GM18519 (cell line): ENCODE measurements at regions not wholly inside any gene's neighbourhood (a gene's known extent, or its start where the extent isn't known, plus 50 kb on each side); places are given as distances from the start of the nearest gene placed in this dataset.

Experiments used
- ATAC-seq: cut with Tn5 transposase; IDR thresholded peaks from one replicate; pipeline ENCODE4 v1.9.1; 2021; ENCODE audit warnings: mild to moderate bottlenecking, moderate library complexity; ENCODE audit not compliant: unreplicated experiment, low FRiP score

DNA sequence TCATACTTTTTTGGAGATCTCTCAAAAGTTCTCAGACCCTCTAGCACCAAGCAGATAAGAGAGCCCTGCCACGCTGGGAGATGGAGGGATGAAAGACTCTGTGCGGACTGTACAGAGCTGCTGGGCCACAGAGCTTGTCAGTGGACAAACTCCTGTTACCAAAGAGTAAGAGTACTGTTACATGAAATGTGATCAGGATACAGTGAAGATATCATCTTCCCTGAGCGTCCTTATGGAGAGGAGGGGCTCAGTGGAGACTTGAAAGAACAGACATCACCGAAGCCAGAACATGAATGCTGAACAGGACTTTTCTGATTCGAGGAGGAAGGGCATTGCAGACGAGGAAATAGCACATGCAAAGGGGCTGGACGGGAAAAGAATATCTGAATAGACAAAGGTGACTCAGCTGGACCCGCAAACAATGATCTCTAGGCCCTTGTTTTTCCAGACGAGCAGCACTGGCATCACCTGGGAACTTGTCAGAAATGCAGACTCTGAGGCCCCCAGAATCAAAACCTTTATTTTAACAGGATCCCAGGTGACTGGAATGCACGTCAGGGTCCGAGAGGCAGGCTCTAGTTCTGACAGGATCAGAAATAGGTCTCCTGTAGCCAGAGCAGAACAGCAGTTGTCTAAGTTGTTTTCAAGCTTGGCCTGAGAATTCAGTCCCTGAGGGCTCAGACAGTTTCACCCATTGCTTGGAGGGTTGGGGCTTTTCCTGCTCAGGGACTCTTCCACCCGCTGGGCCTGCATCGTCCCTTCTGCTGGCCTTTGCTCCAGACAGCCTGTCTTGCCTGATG lies 277.9 kb downstream of the RPLP1 start:
- no peak for ATAC-seq

DNA sequence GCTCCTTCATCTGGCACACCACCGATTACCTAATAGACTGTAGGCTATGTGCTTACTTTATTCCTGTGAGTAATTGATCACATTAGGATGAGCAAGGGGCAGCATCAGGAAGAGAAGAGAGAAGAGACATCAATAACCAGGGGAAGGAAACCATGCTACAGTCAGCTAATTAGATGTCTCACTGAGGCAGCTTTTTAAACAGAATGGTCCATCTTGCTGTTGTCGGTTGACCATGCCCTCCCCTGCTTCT lies 278.4 kb downstream of the RPLP1 start:
- ATAC-seq = no peak

DNA sequence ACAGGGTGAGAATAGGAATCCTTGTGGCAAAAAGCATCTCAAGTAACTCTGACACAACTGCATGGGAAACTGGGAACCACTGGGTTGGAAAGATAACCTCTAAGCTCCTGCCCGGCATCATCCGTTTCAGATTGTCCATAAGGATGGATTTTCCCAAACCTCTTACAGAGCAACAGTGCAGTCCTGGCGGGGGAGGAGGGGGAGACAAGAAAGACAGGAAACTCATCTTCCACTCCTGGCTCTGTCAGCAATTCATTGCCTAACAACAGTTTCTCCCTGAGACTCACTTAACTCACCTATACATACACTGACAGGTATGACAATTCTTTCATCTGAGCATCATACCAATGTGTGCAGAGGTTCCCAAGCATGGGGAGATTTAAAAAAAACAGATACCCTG lies 279.0 kb downstream of the RPLP1 start:
- ATAC-seq = no peak

DNA sequence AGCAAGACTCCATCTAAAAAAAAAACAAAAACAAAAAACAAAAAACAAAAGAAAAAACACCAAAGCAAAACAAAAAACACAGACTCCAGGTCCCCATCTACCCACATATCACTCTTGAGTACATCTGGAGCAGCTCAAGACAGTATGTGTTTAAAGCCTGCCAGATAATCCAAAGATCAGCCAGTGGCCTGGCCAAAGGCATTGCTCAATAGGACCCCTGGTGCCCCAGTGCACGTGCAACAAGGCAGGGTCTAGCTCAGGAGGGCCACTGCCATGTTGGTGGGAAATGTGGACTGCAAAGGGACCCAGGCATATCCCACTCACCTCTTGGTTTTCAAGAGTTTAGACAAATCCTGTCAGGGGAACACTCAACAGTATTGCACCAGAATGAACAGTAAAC lies 279.5 kb downstream of the RPLP1 start:
- ATAC-seq = no peak

- no peak for ATAC-seq
These were observed 282.1 kb downstream of the RPLP1 start for GRCh38 chr15:69734699-69735098.

DNA sequence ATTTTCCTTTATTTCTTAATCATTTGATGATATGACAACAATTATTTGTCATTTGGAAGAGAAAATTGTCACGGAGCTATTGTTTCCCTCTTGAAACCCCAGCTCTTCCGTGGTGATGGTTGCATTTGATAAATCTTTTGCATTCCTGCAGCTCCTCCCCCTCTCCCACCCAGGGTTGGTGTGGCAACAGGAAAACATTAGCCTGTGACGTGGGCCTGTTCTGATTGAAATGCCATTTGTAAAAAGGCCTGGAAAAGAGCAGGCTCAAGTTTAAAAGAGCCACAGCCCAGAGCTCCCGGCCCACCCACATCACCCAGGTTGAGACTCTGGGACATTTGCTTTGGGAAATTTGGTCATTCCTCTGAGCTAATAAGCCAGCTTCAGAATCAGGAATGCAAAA lies 282.5 kb downstream of the RPLP1 start:
- no peak for ATAC-seq

DNA sequence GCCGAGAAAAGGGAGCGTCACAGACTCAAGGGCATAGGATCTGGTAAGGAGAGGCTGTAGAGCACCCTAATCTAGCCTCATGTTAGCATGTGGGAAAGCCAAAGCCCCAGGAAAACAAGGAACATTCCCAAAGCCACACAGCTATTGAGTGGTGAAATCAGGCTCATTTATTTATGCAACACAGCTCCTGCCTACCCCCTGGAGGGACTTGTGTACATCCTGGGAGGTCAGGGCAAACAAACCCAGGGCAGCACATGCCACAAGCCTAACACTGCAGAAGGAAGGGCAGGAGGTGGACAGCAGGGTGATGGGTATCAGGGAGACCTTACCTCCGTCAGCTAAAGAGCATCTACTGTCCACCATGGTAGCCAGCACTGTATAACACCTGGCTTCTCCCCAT lies 283.5 kb downstream of the RPLP1 start:
- ATAC-seq = no peak

DNA sequence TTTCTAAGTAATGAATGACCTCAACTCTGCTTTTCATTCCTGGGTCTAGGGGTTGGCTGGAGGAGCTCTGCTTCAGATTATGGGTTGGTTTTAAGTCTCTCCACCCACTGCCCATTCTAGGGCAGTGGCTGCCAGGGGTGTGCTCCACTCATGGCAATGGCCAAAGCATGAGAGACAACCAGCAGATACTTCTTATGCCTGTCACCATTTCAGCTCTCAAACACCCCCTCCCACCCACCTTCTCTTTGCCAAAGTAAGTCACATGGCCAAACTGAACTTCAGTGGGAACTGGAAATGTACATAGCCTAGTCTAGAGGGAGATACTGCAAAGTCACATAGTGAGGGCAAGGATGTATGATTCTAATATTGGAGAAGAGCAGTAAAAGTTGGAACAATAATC lies 285.3 kb downstream of the RPLP1 start:
- no peak for ATAC-seq

DNA sequence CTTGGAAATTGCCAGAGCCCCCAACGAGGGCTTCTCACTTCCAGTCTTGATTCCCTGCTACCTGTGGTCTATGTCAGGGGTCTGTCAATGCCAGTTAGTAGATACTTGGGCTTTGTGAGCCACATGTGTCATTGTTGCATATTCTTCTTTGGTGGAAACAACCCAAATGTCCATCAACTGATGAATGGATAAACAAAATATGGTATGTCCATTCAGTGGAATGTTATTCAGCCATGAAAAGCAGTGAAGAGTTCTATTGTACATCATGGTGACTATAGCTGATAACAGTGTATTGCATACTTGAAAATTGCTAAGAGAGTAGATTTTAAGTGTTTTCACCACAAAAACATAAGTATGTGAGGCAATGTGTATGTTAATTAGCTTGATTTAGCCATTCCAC lies 288.1 kb downstream of the RPLP1 start:
- ATAC-seq = no peak

DNA sequence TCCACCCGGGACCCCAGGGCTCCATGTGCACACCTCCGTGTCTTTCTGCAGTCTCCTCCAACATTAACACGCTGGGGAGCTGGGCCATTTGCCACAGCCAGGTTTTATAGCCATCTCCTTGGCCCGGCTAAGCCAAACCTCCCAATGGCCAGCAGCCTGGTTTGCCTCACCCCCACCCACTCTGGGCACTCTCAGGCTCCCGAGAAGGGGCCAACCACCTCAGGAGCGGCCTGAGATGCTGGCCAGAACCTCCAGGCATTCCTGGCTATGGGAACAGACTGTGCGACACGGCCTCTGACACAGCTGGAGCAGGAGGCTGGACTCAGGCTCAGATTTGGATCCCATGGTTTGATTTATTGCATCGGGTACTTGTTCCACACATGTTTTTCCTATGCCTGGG lies 289.7 kb downstream of the RPLP1 start:
- ATAC-seq = no peak

GRCh38 chr15:69743091-69743490 lies 290.5 kb downstream of the RPLP1 start:
- ATAC-seq = no peak

- ATAC-seq = no peak
These were observed 292.0 kb downstream of the RPLP1 start for GRCh38 chr15:69744391-69745162.

DNA sequence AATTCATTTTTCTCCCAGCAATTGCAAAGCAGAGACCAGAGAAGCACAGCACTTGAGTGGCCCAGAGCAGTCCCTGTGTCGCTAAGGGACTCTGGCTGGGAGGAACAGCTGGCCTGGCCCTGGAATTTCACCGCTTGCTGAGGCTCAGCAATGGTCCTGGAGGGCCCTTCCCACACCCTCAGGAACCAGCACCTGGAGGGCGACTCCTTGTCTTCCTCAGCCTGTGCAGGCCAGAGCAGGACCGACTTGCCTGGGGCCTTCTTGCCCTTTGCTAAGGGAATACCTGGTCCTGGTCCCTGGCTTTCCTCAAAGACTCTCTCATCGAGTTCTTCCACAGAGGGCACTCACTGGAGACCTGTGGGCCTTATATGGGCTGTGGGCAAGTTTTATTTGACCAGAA lies 294.6 kb downstream of the RPLP1 start:
- no peak for ATAC-seq

DNA sequence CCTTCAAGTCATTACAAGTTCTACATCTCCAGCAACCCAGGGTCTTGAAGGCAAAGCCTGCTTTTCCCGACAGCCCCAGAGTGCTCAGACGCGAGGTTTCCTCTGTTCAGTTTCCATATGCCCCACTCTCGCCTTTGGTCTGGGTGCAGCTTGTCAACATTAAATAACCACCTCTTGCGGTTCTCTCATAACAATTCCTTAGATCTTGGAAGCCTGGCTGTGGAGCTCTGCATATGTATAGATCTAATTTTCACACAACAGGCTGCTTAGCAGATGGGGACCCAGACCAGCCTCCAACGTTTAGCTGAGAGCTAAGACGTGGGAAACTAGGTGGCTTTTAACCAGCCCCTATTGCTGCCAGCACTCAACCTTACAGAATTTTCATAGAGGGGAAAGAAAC lies 295.5 kb downstream of the RPLP1 start:
- ATAC-seq = no peak

GRCh38 chr15:69748576-69749185 lies 296.1 kb downstream of the RPLP1 start:
- no peak for ATAC-seq

- ATAC-seq = no peak
These were observed 296.7 kb downstream of the RPLP1 start for GRCh38 chr15:69749274-69749673.

DNA sequence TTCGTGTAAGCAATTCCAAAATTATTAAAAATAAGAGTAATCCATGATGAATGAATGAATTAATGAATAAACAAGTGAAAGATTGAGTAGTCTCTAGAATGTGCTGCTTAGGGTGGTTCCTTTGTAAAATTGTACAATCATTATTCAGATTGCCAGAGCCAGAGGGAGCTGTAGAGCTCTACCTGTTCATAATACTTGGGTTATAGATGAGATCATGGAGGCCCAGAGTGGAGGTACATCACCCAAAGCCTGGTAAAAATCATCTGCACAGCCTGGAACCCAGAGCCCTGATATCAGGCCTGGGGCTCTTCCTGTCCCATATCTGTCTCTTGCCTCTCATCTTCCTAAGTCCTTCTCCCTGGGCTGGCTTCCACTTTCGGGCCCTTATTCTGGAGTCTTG lies 297.2 kb downstream of the RPLP1 start:
- no peak for ATAC-seq

GRCh38 chr15:69750253-69750652 lies 297.6 kb downstream of the RPLP1 start:
- no peak for ATAC-seq

- ATAC-seq = no peak
These were observed 298.5 kb downstream of the RPLP1 start for GRCh38 chr15:69751147-69751546.

DNA sequence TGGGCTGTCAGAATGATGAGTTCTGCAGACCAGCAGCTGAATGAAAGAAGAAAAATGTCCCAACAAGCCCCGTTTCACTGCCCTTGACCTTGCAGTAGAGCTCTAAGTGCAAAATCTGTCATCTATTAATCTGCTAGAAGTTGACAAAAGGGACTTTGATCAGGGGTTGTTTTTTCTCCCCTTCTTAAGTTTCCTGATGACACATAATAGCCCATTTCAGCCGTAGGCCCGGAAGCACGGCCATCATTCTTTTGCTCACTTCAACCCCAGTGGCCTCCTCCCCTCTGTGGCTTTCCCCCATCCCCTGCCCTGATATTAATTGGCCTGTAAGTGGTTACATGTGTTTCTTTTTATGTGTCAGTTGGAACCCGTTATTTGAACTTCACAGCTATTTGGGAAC lies 298.9 kb downstream of the RPLP1 start:
- ATAC-seq = no peak

GRCh38 chr15:69753867-69754266 lies 301.2 kb downstream of the RPLP1 start:
- ATAC-seq = no peak

- no peak for ATAC-seq
These were observed 301.7 kb downstream of the RPLP1 start for GRCh38 chr15:69754313-69754712.
